DND-41 (cell line): ENCODE measurements at regions not wholly inside any gene's neighbourhood (a gene's known extent, or its start where the extent isn't known, plus 50 kb on each side); places are given as distances from the start of the nearest gene placed in this dataset.

ENCODE experiments used
- ATAC-seq: fragments of 200-7000 bp; cut with Tn5 transposase; 3 replicates; pipeline ENCODE4 v1.9.1; 2021; ENCODE audit warnings: low read depth; ENCODE audit not compliant: insufficient read depth
- DNase-seq: peaks from one replicate; pipeline ENCODE4 v3.0.0-alpha.2; 2020
- H2AFZ ChIP-seq: 2 replicates; pipeline ENCODE4 v1.6.0; 2012; ENCODE audit warnings: low read depth, low read length
- H3K27ac ChIP-seq: 2 replicates; pipeline ENCODE4 v1.5.1; 2012; ENCODE audit warnings: low read length, inconsistent platforms
- H3K27me3 ChIP-seq: fragments of 200-600 bp; sonication (generic); 2 replicates; pipeline ENCODE4 v1.6.0; 2012; ENCODE audit warnings: low read length, mild to moderate bottlenecking, inconsistent platforms; ENCODE audit not compliant: insufficient read depth, poor library complexity
- H3K36me3 ChIP-seq: 2 replicates; pipeline ENCODE4 v1.5.1; 2012; ENCODE audit warnings: low read length, inconsistent platforms; ENCODE audit not compliant: insufficient read depth
- H3K4me1 ChIP-seq: 2 replicates; pipeline ENCODE4 v1.5.1; 2012; ENCODE audit warnings: mild to moderate bottlenecking, low read length; ENCODE audit not compliant: insufficient read depth
- H3K4me2 ChIP-seq: 2 replicates; pipeline ENCODE4 v1.6.0; 2012; ENCODE audit warnings: mild to moderate bottlenecking, moderate library complexity, low read length, inconsistent platforms; ENCODE audit not compliant: insufficient read depth
- H3K4me3 ChIP-seq, 2 experiments: fragments of 200-600 bp in 1 of 2; shearing (Covaris generic) in 1 of 2; 2 replicates each; pipeline ENCODE4 v1.5.1; 2012 to 2016; ENCODE audit warnings: inconsistent platforms in 2 of 2, low read length in 2 of 2, mild to moderate bottlenecking in 2 of 2, low read depth in 1 of 2, moderate library complexity in 1 of 2
- H3K79me2 ChIP-seq: 2 replicates; pipeline ENCODE4 v1.6.0; 2012; ENCODE audit warnings: low read length, inconsistent platforms; ENCODE audit not compliant: insufficient read depth
- H3K9ac ChIP-seq: 2 replicates; pipeline ENCODE4 v1.6.0; 2012; ENCODE audit warnings: low read depth, mild to moderate bottlenecking, inconsistent platforms, low read length, moderate library complexity
- H3K9me3 ChIP-seq: 2 replicates; pipeline ENCODE4 v1.5.1; 2012; ENCODE audit warnings: low read length, moderate library complexity, mild to moderate bottlenecking, inconsistent platforms; ENCODE audit not compliant: insufficient read depth, severe bottlenecking
- H4K20me1 ChIP-seq: 2 replicates; pipeline ENCODE4 v1.6.0; 2012; ENCODE audit warnings: low read length; ENCODE audit not compliant: insufficient read depth
- CTCF ChIP-seq: IDR thresholded peaks from 2 replicates; pipeline ENCODE4 v1.5.1; 2012; ENCODE audit warnings: borderline replicate concordance, low read length, moderate library complexity, mild to moderate bottlenecking; ENCODE audit not compliant: poor library complexity, severe bottlenecking; ENCODE audit errors: extremely low read depth
- EZH2 ChIP-seq: IDR thresholded peaks from 3 replicates; pipeline ENCODE4 v1.6.1; 2012; ENCODE audit warnings: borderline replicate concordance, low read depth, mild to moderate bottlenecking, moderate library complexity, low read length, inconsistent platforms; ENCODE audit not compliant: severe bottlenecking

- no peak overlapping the region for H3K4me2 ChIP-seq
- H3K27ac ChIP-seq = peak overlapping the region; percentile 62
- TF ChIP-seq CTCF (no peak), EZH2 (no peak)
- no peaks in the 10 kb centered on the region for H4K20me1 ChIP-seq
- H3K27me3 ChIP-seq = no peaks in the 10 kb centered on the region
- no peak overlapping the region for H3K9ac ChIP-seq
- no peak overlapping the region for H3K4me3 ChIP-seq
- H3K9me3 ChIP-seq = no peaks in the 10 kb centered on the region
- peaks cover 35% of the 10 kb centered on the region for H3K4me1 ChIP-seq
- H2AFZ ChIP-seq = 0 out of 2 replicates have a peak overlapping the region, but pooled peaks have one; percentile 47
- H3K36me3 ChIP-seq = no peaks in the 10 kb centered on the region
- H3K79me2 ChIP-seq = no peaks in the 10 kb centered on the region
- ATAC-seq = no peak
- no peak for DNase-seq
Observed at GRCh38 chr1:172932981-172933380, 117.8 kb downstream of the TNFSF18 start.

- Histone ChIP-seq H3K9me3 (no peaks in the 10 kb centered on the region), H4K20me1 (no peaks in the 10 kb centered on the region), H3K27ac (peak overlapping the region; percentile 32; the same call in 1 of the 2 replicates), H3K9ac (no peak overlapping the region), H3K4me1 (peaks cover 35% of the 10 kb centered on the region), H3K36me3 (no peaks in the 10 kb centered on the region), H2AFZ (no peak overlapping the region), H3K4me3 (no peak overlapping the region), H3K4me2 (no peak overlapping the region), H3K27me3 (no peaks in the 10 kb centered on the region), H3K79me2 (no peaks in the 10 kb centered on the region)
- TF ChIP-seq CTCF (no peak), EZH2 (no peak)
- ATAC-seq (no peak), DNase-seq (no peak)
Observed at GRCh38 chr1:172934417-172934762, 116.4 kb downstream of the TNFSF18 start.

GRCh38 chr1:172935062-172935592, 115.6 kb downstream of the TNFSF18 start:
- no peak for DNase-seq
- no peak for ATAC-seq

More at GRCh38 chr1:172935062-172935592, 115.6 kb downstream of the TNFSF18 start:
- H3K79me2 ChIP-seq = no peaks in the 10 kb centered on the region
- H4K20me1 ChIP-seq = no peaks in the 10 kb centered on the region
- no peak overlapping the region for H3K4me3 ChIP-seq
- no peak overlapping the region for H3K27ac ChIP-seq
- H3K9ac ChIP-seq = no peak overlapping the region
- H3K4me1 ChIP-seq = peaks cover 35% of the 10 kb centered on the region
- TF ChIP-seq EZH2 = no peak
- TF ChIP-seq CTCF = no peak
- no peak overlapping the region for H2AFZ ChIP-seq
- H3K9me3 ChIP-seq = no peaks in the 10 kb centered on the region
- no peak overlapping the region for H3K4me2 ChIP-seq
- no peaks in the 10 kb centered on the region for H3K27me3 ChIP-seq
- H3K36me3 ChIP-seq = no peaks in the 10 kb centered on the region
